Kidney epithelial cell (primary cell): ENCODE measurements at regions not wholly inside any gene's neighbourhood (a gene's known extent, or its start where the extent isn't known, plus 50 kb on each side); places are given as distances from the start of the nearest gene placed in this dataset.

Experiments used
- DNase-seq: peaks from one replicate; pipeline ENCODE4 v3.0.0-alpha.2; 2010; ENCODE audit warnings: low read depth
- H3K27me3 ChIP-seq: 2 replicates; pipeline ENCODE4 v1.6.0; 2011; ENCODE audit warnings: low read length; ENCODE audit not compliant: control insufficient read depth, insufficient read depth
- H3K36me3 ChIP-seq: 2 replicates; pipeline ENCODE4 v1.5.1; 2011; ENCODE audit warnings: low read length; ENCODE audit not compliant: control insufficient read depth, insufficient read depth
- H3K4me3 ChIP-seq: 2 replicates; pipeline ENCODE4 v1.5.1; 2011; ENCODE audit warnings: low read depth, mild to moderate bottlenecking, control low read depth, low read length
- TF ChIP-seq, protein P1 (sequence below): IDR thresholded peaks from 2 replicates; pipeline ENCODE4 v1.5.1; 2011; ENCODE audit warnings: mild to moderate bottlenecking, moderate library complexity, low read length, control low read depth, inconsistent platforms; ENCODE audit not compliant: insufficient read depth, poor library complexity, severe bottlenecking

DNA sequence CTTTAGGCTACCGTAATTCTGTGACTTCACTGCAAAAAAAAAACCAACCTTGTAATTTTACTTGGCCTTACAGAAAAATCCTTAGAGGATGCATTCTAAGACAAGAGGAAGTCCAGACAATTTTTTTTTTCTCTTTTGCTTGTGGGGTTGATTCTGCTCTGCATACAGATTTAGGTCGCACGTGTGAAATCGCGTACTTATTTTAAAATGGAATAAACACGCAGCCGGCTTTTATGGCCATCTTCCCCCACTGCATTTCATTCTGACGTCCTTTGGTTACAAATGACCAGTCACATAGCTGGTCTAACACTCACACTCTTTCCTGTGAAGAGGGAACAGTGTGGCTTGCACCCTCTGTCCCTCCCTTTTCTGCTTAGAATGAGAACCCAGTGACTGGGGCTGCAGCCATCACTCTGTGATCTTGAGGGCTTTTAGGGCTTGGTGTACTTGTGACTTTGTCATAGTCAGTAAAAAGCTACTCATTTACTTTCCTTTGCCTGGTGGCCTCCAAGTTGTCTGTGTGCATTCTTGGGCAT, 63.6 kb upstream of the CARD11 start:
- Histone ChIP-seq H3K27me3 (no peaks in the 10 kb centered on the region), H3K4me3 (no peak overlapping the region), H3K36me3 (no peaks in the 10 kb centered on the region)
- no peak for DNase-seq
- TF ChIP-seq, protein P1, sequence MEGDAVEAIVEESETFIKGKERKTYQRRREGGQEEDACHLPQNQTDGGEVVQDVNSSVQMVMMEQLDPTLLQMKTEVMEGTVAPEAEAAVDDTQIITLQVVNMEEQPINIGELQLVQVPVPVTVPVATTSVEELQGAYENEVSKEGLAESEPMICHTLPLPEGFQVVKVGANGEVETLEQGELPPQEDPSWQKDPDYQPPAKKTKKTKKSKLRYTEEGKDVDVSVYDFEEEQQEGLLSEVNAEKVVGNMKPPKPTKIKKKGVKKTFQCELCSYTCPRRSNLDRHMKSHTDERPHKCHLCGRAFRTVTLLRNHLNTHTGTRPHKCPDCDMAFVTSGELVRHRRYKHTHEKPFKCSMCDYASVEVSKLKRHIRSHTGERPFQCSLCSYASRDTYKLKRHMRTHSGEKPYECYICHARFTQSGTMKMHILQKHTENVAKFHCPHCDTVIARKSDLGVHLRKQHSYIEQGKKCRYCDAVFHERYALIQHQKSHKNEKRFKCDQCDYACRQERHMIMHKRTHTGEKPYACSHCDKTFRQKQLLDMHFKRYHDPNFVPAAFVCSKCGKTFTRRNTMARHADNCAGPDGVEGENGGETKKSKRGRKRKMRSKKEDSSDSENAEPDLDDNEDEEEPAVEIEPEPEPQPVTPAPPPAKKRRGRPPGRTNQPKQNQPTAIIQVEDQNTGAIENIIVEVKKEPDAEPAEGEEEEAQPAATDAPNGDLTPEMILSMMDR = no peak

DNA sequence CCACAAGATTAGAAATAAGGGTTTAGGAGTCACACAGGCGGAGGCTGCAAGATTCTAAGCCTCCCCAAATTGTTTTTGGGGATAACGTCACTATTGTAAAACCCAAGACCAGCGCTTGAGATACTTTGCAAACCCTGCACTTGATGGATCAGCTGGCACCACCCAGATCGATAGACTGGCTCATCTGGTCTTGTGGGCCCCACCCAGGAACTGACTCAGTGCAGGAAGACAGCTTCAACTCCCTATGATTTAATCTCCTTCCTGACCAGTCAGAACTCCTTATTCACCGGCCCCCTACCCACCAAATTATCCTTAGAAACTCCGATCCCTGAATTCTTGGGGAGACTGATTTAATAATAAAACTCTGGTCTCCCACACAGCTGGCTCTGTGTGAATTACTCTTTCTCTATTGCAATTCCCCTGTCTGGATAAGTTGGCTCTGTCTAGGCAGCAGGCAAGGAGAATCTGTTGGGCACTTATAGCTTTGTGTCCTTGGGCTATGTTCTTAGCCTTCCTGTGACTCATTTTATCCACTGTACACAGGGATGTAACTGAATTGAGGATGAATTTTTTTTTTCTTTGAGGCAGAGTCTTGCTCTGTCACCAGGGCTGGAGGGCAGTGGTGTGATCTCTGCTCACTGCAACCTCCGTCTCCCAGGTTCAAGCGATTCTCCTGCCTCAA, 64.4 kb upstream of the CARD11 start:
- no peaks in the 10 kb centered on the region for H3K36me3 ChIP-seq
- no peak for DNase-seq
- H3K27me3 ChIP-seq = no peaks in the 10 kb centered on the region
- H3K4me3 ChIP-seq = no peak overlapping the region
- TF ChIP-seq, protein P1 = no peak

DNA sequence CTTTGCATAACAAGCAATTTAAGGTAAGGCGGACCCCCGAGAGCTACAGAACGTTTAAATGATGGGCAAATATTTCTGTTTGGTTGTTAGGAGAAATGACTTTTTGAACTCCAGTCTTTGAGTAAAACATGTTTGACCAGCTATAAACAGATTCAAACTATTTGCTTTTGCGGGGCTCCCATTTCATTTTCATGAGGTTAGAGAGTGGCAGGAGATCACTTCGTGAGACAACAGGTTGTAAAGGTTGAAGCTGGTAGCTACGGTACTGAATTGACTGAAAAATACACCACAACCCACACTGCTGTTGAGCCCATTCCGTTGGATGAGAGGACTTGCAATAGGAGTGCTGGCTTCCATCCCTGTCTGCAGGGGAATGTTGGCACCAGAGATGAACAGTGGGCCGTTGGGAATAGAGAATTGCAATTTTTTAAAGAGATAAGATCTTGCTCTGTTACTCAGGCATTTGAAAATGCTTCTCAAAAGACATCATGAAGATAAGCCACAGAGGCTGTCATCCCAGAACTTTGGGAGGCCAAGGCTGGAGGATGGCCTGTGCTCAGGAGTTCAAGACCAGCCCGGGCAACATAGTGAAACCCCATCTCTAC, 65.7 kb upstream of the CARD11 start:
- no peak overlapping the region for H3K4me3 ChIP-seq
- TF ChIP-seq, protein P1 = no peak
- DNase-seq = no peak
- no peaks in the 10 kb centered on the region for H3K36me3 ChIP-seq
- H3K27me3 ChIP-seq = no peaks in the 10 kb centered on the region

DNA sequence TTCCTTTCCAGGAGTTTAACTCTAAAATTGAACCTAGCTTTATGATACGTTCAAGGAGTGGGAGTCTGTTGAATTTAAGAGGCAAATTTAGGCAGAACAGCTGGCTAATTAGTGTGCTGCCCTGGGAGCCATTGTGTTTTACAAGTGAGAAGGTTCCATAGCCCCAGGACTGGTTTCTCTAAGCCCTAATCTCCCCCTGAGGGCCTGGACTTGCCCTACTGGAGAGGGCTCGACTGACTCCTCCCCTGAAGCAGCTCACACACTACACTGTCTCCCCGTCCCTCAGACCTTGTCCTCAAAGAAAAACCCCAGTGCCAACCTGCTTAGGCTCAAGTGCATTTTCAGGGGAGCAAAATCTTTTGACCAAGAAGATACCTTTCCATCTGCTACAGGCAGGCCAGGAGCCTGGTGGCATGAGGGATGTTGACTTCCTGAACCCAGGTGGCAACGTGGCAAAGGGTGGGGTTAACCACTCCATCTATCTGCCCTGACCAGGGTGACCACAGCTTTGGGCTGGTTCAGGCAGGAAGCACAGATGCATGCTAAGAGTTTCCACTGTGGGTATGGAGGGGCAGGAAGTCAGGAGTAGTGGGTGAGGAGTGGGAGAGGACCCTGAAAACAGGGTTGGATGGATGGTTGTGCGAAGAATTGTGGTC, 68.9 kb upstream of the CARD11 start:
- no peak for DNase-seq
- TF ChIP-seq, protein P1 = no peak
- Histone ChIP-seq H3K27me3 (peaks cover 8% of the 10 kb centered on the region), H3K36me3 (no peaks in the 10 kb centered on the region), H3K4me3 (no peak overlapping the region)

DNA sequence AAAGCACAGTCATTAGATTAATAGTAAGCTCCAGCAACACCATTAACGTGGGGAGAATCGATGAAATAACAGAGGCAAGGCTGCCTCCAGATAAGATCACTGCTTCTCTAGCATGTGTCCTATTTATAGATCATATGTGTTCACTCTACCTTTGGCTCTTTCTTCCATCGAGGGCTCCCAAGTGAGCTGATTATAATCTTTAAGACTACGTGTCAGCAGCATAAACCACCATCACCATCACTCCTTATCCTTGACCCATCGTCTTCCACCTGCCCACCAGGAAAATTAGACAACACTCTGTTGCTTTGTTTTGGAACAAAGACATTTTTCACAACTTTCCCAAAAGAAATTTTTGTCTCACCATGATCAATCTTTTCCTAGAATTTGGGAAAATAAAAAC, 71.2 kb upstream of the CARD11 start:
- TF ChIP-seq, protein P1 = no peak
- no peak overlapping the region for H3K4me3 ChIP-seq
- no peaks in the 10 kb centered on the region for H3K36me3 ChIP-seq
- peaks cover 11% of the 10 kb centered on the region for H3K27me3 ChIP-seq
- DNase-seq = no peak

DNA sequence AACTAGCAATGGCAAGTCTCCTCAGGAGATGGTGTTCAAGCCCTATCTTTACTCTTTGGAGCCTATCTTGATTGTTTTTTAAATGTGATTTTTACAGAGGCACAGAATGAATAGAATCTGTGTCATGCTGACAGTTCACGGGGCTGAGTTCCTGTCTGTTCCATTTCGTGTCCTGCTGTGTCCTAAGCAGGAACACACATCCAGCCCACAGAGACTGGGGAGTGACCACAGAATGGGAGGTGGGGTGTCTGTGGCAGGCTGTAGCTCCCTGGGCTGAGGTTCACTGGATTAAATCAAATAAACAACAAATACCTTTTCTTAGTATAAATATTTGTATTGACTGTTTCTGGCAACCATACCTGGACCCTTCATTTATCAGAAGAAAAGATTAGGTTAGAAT, 73.4 kb upstream of the CARD11 start:
- H3K4me3 ChIP-seq = no peak overlapping the region
- H3K27me3 ChIP-seq = peaks cover 11% of the 10 kb centered on the region
- TF ChIP-seq, protein P1 = no peak
- DNase-seq = no peak
- H3K36me3 ChIP-seq = no peaks in the 10 kb centered on the region
